ENCODE measurements at regions not wholly inside any gene's neighbourhood (a gene's known extent, or its start where the extent isn't known, plus 50 kb on each side); places are given as distances from the start of the nearest gene placed in this dataset.

GRCh38 chr20:60321601-60322000, 363.4 kb downstream of the CDH26 start:
- no peak for DNase-seq (ENCODE audit: low spot score)

- no peak for DNase-seq (ENCODE audit: low spot score)
Observed at GRCh38 chr20:60326821-60327220, 368.6 kb downstream of the CDH26 start.

GRCh38 chr20:60327971-60328660, 369.9 kb downstream of the CDH26 start:
- no peak for DNase-seq (ENCODE audit: low spot score)

- no peak for DNase-seq (ENCODE audit: low spot score)
Observed at GRCh38 chr20:60330461-60330860, 372.2 kb downstream of the CDH26 start.

- no peak for DNase-seq (ENCODE audit: low spot score)
Observed at GRCh38 chr20:60331688-60332300, 373.6 kb downstream of the CDH26 start.

GRCh38 chr20:60332523-60332922, 374.3 kb downstream of the CDH26 start:
- DNase-seq (ENCODE audit: low spot score), result no peak

- no peak for DNase-seq (ENCODE audit: low spot score)
Observed at GRCh38 chr20:60334911-60335310, 376.7 kb downstream of the CDH26 start.

- DNase-seq (ENCODE audit: low spot score), result no peak
Observed at GRCh38 chr20:60338556-60338955, 380.3 kb downstream of the CDH26 start.

- DNase-seq (ENCODE audit: low spot score), result no peak
Observed at GRCh38 chr20:60339738-60340137, 381.5 kb downstream of the CDH26 start.

GRCh38 chr20:60340232-60340631, 382.0 kb downstream of the CDH26 start:
- no peak for DNase-seq (ENCODE audit: low spot score)

- no peak for DNase-seq (ENCODE audit: low spot score)
Observed at GRCh38 chr20:60341062-60341461, 382.8 kb downstream of the CDH26 start.

- no peak for DNase-seq (ENCODE audit: low spot score)
Observed at GRCh38 chr20:60345106-60345505, 386.9 kb downstream of the CDH26 start.

GRCh38 chr20:60349418-60349817, 391.2 kb downstream of the CDH26 start:
- DNase-seq (ENCODE audit: low spot score), result no peak

- no peak for DNase-seq (ENCODE audit: low spot score)
Observed at GRCh38 chr20:60352017-60352416, 393.8 kb downstream of the CDH26 start.

- no peak for DNase-seq (ENCODE audit: low spot score)
Observed at GRCh38 chr20:60352596-60352995, 394.4 kb downstream of the CDH26 start.

- no peak for DNase-seq (ENCODE audit: low spot score)
Observed at GRCh38 chr20:60354024-60354580, 395.9 kb downstream of the CDH26 start.

- DNase-seq (ENCODE audit: low spot score), result no peak
Observed at GRCh38 chr20:60358101-60358500, 399.9 kb downstream of the CDH26 start.

GRCh38 chr20:60359010-60359409, 400.8 kb downstream of the CDH26 start:
- no peak for DNase-seq (ENCODE audit: low spot score)

- no peak for DNase-seq (ENCODE audit: low spot score)
Observed at GRCh38 chr20:60361761-60362395, 403.7 kb downstream of the CDH26 start.

- no peak for DNase-seq (ENCODE audit: low spot score)
Observed at GRCh38 chr20:60362531-60362930, 404.3 kb downstream of the CDH26 start.

GRCh38 chr20:60363698-60364097, 405.5 kb downstream of the CDH26 start:
- no peak for DNase-seq (ENCODE audit: low spot score)

GRCh38 chr20:60365064-60365666, 406.9 kb downstream of the CDH26 start:
- no peak for DNase-seq (ENCODE audit: low spot score)

GRCh38 chr20:60365882-60366281, 407.7 kb downstream of the CDH26 start:
- DNase-seq (ENCODE audit: low spot score), result no peak
